Erythroblast (primary cell): ENCODE measurements at regions not wholly inside any gene's neighbourhood (a gene's known extent, or its start where the extent isn't known, plus 50 kb on each side); places are given as distances from the start of the nearest gene placed in this dataset.

Experiments used
- GATA1 ChIP-seq: IDR thresholded peaks from 2 replicates; pipeline ENCODE4 v1.6.1; 2011; ENCODE audit warnings: low read depth, mild to moderate bottlenecking, control low read depth, low read length, moderate library complexity
- POLR2A ChIP-seq: IDR thresholded peaks from 2 replicates; pipeline ENCODE4 v1.6.1; 2011; ENCODE audit warnings: mild to moderate bottlenecking, low read length

GRCh38 chr5:74957906-74958305, 91.7 kb upstream of the FAM169A start:
- TF ChIP-seq POLR2A: no peak
- no peak for TF ChIP-seq GATA1
